GM21737 (cell line): ENCODE measurements at regions not wholly inside any gene's neighbourhood (a gene's known extent, or its start where the extent isn't known, plus 50 kb on each side); places are given as distances from the start of the nearest gene placed in this dataset.
"Not testable (repeated sequence)": the region's sequence is repeated elsewhere in the genome, so short reads cannot be mapped to it uniquely, and the experiment has no call there.

Source experiments
- ATAC-seq: cut with Tn5 transposase; IDR thresholded peaks from one replicate; pipeline ENCODE4 v1.9.1; 2021; ENCODE audit warnings: mild to moderate bottlenecking, moderate library complexity; ENCODE audit not compliant: unreplicated experiment

GRCh38 chr1:181192316-181192715, 103.8 kb downstream of the IER5 start:
- no peak for ATAC-seq

GRCh38 chr1:181202986-181203555, 114.6 kb downstream of the IER5 start:
- no peak for ATAC-seq

- no peak for ATAC-seq
Observed at GRCh38 chr1:181204530-181204929, 116.0 kb downstream of the IER5 start.

- ATAC-seq, result no peak
Observed at GRCh38 chr1:181205901-181206300, 117.4 kb downstream of the IER5 start.

- ATAC-seq, result no peak
Observed at GRCh38 chr1:181206513-181206912, 118.0 kb downstream of the IER5 start.

- ATAC-seq, result no peak
Observed at GRCh38 chr1:181206979-181207790, 118.7 kb downstream of the IER5 start.

- ATAC-seq, result no peak
Observed at GRCh38 chr1:181208083-181208482, 119.6 kb downstream of the IER5 start.

GRCh38 chr1:181208967-181209366, 120.5 kb downstream of the IER5 start:
- no peak for ATAC-seq

- ATAC-seq, result no peak
Observed at GRCh38 chr1:181213056-181213455, 124.6 kb downstream of the IER5 start.

GRCh38 chr1:181216591-181216994, 128.1 kb downstream of the IER5 start:
- no peak for ATAC-seq

- ATAC-seq, result no peak
Observed at GRCh38 chr1:181219938-181220337, 131.4 kb downstream of the IER5 start.

GRCh38 chr1:181221078-181221477, 132.6 kb downstream of the IER5 start:
- ATAC-seq, result no peak

- ATAC-seq, result no peak
Observed at GRCh38 chr1:181222972-181223505, 134.5 kb downstream of the IER5 start.

- ATAC-seq, result not testable (repeated sequence)
Observed at GRCh38 chr1:181226728-181227127, 138.2 kb downstream of the IER5 start.

GRCh38 chr1:181239086-181239485, 150.6 kb downstream of the IER5 start:
- no peak for ATAC-seq

GRCh38 chr1:181246320-181246719, 157.8 kb downstream of the IER5 start:
- not testable (repeated sequence) for ATAC-seq

GRCh38 chr1:181248361-181248760, 159.9 kb downstream of the IER5 start:
- not testable (repeated sequence) for ATAC-seq

- ATAC-seq, result no peak
Observed at GRCh38 chr1:181249186-181249585, 160.7 kb downstream of the IER5 start.

- no peak for ATAC-seq
Observed at GRCh38 chr1:181250038-181250437, 161.5 kb downstream of the IER5 start.

- ATAC-seq, result no peak
Observed at GRCh38 chr1:181251001-181251712, 162.7 kb downstream of the IER5 start.

GRCh38 chr1:181251713-181252075, 163.2 kb downstream of the IER5 start:
- ATAC-seq, result no peak

GRCh38 chr1:181253601-181254000, 165.1 kb downstream of the IER5 start:
- not testable (repeated sequence) for ATAC-seq
